Nephron (organoid): ENCODE measurements at regions not wholly inside any gene's neighbourhood (a gene's known extent, or its start where the extent isn't known, plus 50 kb on each side); places are given as distances from the start of the nearest gene placed in this dataset.

ENCODE experiments used
- H3K27ac Mint-ChIP-seq, 3 experiments: 2 replicates each; pipeline ENCODE4 v1.8.0; 2020; ENCODE audit warnings: mixed read lengths in 3 of 3, mild to moderate bottlenecking in 2 of 3, moderate library complexity in 1 of 3
- H3K27me3 Mint-ChIP-seq: 2 replicates; pipeline ENCODE4 v1.8.0; 2021; ENCODE audit warnings: low read depth, mild to moderate bottlenecking, moderate library complexity, mixed read lengths
- H3K36me3 Mint-ChIP-seq: 2 replicates; pipeline ENCODE4 v1.8.0; 2020; ENCODE audit warnings: low read depth, mixed read lengths
- H3K4me1 Mint-ChIP-seq: 2 replicates; pipeline ENCODE4 v1.8.0; 2020; ENCODE audit warnings: mixed read lengths
- H3K4me3 Mint-ChIP-seq, 3 experiments: 2 replicates each; pipeline ENCODE4 v1.8.0; 2020; ENCODE audit warnings: mild to moderate bottlenecking in 3 of 3, mixed read lengths in 3 of 3, moderate library complexity in 2 of 3
- H3K9me3 Mint-ChIP-seq: 2 replicates; pipeline ENCODE4 v1.8.0; 2020; ENCODE audit warnings: mixed read lengths
- CTCF ChIP-seq, 3 experiments: fragments of 200-600 bp; sonication (generic); IDR thresholded peaks; one replicate each; pipeline ENCODE4 v1.5.0; 2021; ENCODE audit warnings: antibody characterized with exemption in 3 of 3; ENCODE audit not compliant: unreplicated experiment in 3 of 3

- Mint-ChIP-seq H3K27me3 (no peaks in the 10 kb centered on the region), H3K27ac (no peak overlapping the region), H3K4me1 (no peaks in the 10 kb centered on the region), H3K4me3 (no peak overlapping the region), H3K9me3 (peaks cover 3% of the 10 kb centered on the region), H3K36me3 (no peaks in the 10 kb centered on the region)
- no peak for TF ChIP-seq CTCF (IDR thresholded peaks at IDR 0.05; ENCODE audit: unreplicated experiment in 3 of 3)
These were observed 766.3 kb downstream of the SLC4A3 start for GRCh38 chr2:220393711-220394110.

- no peaks in the 10 kb centered on the region for H3K4me1 Mint-ChIP-seq
- H3K9me3 Mint-ChIP-seq, result peaks cover 2% of the 10 kb centered on the region
- H3K27ac Mint-ChIP-seq, result no peak overlapping the region
- H3K27me3 Mint-ChIP-seq, result no peaks in the 10 kb centered on the region
- no peaks in the 10 kb centered on the region for H3K36me3 Mint-ChIP-seq
- H3K4me3 Mint-ChIP-seq, result no peak overlapping the region
- TF ChIP-seq CTCF (IDR thresholded peaks at IDR 0.05; ENCODE audit: unreplicated experiment in 3 of 3), result no peak
These were observed 767.0 kb downstream of the SLC4A3 start for GRCh38 chr2:220394433-220394832.

- H3K4me1 Mint-ChIP-seq, result no peaks in the 10 kb centered on the region
- no peak for TF ChIP-seq CTCF (IDR thresholded peaks at IDR 0.05; ENCODE audit: unreplicated experiment in 3 of 3)
- no peaks in the 10 kb centered on the region for H3K27me3 Mint-ChIP-seq
- H3K27ac Mint-ChIP-seq, result no peak overlapping the region
- H3K36me3 Mint-ChIP-seq, result peaks cover 3% of the 10 kb centered on the region
- no peak overlapping the region for H3K4me3 Mint-ChIP-seq
- peaks cover 5% of the 10 kb centered on the region for H3K9me3 Mint-ChIP-seq
These were observed 768.9 kb downstream of the SLC4A3 start for GRCh38 chr2:220396287-220396686.

- Mint-ChIP-seq H3K27me3 (peaks cover 6% of the 10 kb centered on the region), H3K4me3 (no peak overlapping the region), H3K9me3 (peaks cover 72% of the 10 kb centered on the region), H3K4me1 (no peaks in the 10 kb centered on the region), H3K36me3 (peaks cover 26% of the 10 kb centered on the region), H3K27ac (no peak overlapping the region)
- no peak for TF ChIP-seq CTCF (IDR thresholded peaks at IDR 0.05; ENCODE audit: unreplicated experiment in 3 of 3)
These were observed 782.9 kb downstream of the SLC4A3 start for GRCh38 chr2:220410296-220410695.

GRCh38 chr2:220417503-220417902 is 790.1 kb downstream of the SLC4A3 start:
- Mint-ChIP-seq H3K9me3 (peaks cover 21% of the 10 kb centered on the region), H3K4me1 (peaks cover 24% of the 10 kb centered on the region), H3K27me3 (peaks cover 18% of the 10 kb centered on the region), H3K27ac (no peak overlapping the region), H3K4me3 (no peak overlapping the region), H3K36me3 (peaks cover 9% of the 10 kb centered on the region)
- TF ChIP-seq CTCF (IDR thresholded peaks at IDR 0.05; ENCODE audit: unreplicated experiment in 3 of 3), result no peak

GRCh38 chr2:220419647-220420046 is 792.2 kb downstream of the SLC4A3 start:
- peaks cover 24% of the 10 kb centered on the region for H3K4me1 Mint-ChIP-seq
- peaks cover 9% of the 10 kb centered on the region for H3K9me3 Mint-ChIP-seq
- H3K27me3 Mint-ChIP-seq, result peaks cover 12% of the 10 kb centered on the region
- TF ChIP-seq CTCF (IDR thresholded peaks at IDR 0.05; ENCODE audit: unreplicated experiment in 3 of 3), result no peak
- H3K27ac Mint-ChIP-seq, result peak overlapping the region in 2 of 3 experiments; percentile 18 to 40
- H3K4me3 Mint-ChIP-seq, result no peak overlapping the region
- H3K36me3 Mint-ChIP-seq, result peaks cover 2% of the 10 kb centered on the region
